GM21381 (cell line): ENCODE measurements at regions not wholly inside any gene's neighbourhood (a gene's known extent, or its start where the extent isn't known, plus 50 kb on each side); places are given as distances from the start of the nearest gene placed in this dataset.

Experiments
- ATAC-seq: cut with Tn5 transposase; IDR thresholded peaks from one replicate; pipeline ENCODE4 v1.9.1; 2021; ENCODE audit warnings: mild to moderate bottlenecking, moderate library complexity; ENCODE audit not compliant: unreplicated experiment

DNA sequence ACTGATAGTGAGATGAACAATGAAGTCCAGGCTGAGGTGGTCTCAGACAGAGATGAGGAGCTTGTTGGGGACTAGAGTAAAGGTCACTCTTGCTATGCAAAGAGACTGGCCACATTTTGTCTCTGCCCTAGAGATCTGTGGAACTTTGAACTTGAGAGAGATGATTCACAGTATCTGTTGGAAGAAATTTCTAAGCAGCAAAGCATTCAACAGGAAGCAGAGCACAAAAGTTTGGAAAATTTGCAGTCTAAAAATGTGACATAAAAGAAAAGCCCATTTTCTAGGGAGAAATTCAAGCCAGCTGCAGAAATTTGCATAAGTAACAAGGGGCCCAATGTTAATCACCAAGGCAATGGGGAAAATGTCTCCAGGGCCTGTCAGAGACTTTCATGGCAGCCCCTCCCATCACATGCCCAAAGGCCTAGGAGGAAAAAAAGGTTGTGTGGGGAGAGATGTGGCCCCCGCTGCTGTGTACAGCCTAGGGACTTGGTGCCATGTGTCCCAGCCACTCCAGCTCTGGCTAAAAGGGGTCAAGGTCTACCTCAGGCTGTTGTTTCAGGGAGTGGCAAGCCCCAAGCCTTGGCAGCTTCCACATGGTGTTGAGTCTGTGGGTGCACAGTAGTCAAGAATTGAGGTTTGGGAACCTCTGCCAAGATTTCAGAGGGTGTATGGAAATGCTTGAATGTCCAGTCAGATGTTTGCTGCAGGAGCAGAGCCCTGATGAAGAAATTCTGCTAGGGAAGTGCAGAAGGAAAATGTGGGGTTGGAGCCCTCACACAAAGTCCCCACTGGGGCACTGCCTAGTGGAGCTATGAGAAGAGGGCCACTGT, 262.8 kb downstream of the DKK2 start:
- no peak for ATAC-seq

DNA sequence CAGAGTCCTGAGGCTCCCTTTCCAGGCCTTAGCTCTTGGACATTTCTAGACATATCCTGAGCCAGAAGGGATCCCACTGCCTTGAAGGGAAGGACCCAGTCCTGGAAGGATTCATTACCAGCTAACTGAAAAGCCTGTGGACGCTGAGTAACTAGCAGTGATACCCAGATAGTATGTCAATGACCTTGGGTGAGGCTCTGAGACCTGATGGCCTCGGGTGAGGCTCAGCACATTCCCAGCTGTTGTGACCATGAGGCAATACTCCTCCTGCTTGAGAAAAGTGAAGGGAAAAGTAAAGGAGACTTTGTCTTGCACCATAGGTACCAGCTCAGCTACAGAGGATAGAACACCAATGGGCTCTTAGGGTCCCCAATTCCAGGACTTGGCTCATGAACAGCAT, 268.1 kb downstream of the DKK2 start:
- ATAC-seq = no peak

DNA sequence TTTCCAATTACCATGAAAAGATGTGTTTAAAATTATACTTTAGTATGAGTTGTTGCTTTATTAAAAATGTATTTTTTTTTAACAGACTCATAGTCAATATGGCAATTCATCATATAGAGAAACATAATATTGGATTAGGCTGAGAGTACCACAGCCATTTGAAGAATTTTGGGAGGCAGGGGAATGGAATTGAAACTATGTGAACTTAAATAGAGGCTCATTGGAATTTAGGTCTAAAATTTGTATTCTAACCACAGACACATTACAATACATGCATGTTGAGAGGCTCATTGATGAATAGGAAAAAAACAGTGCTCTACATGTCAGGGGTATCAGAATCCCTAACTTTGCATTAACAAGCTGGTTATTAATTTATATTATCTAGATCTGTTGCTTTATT, 269.6 kb downstream of the DKK2 start:
- ATAC-seq = no peak

DNA sequence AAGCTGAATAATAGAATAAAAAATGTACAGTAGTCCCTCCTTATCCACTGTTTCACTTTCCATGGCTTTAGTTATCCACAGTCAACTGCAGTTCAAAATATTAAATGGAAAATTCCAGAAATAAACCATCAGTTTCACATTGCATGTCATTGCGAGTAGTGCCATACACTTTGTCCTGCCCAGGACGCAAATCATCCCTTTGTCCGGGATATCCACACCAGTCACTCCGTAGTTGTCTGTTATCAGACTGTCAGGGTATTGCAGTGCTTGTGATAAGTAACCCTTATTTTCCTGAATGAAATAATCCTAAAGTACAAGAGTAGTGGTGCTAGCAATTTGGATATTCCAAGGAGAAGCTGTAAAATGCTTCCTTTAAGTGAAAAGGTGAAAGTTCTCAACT, 271.3 kb downstream of the DKK2 start:
- ATAC-seq = no peak

DNA sequence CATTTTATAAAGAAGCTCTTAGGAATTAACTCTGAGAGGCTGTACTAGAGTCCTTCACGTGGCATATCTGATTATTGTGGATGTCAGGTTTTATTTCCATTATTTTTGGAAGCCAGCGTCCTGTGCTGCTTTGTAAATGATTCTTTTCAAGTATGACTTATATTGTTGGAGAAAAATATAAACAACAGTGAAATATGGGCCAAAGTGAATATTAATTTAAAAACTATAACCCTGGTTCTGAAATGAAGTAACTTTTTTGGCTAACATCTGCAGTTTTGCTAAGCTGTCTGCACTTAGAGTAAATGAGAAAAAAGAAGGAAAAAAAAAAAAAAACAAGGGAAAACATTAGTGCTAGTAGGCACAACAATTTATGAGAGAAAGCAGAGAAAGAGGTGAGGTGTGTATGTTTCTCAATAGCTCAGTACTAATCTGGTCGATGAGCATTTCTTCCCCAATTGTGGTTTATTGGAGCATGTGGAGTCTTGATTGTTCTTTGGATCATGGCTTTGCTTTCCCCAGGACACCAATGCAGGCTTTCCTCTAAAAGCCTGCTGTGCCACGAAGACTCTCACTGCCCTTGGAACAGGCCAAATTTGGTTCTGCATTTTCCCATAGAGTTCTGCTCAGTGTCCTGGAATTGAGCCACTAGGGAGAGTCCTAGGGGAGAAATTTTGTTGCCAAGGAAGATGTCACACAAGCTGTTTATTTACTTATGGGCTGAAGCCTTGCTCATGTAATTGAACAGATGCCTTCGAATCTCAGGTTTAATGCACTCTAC, 273.3 kb downstream of the DKK2 start:
- no peak for ATAC-seq

GRCh38 chr4:106753426-106753825, 282.7 kb downstream of the DKK2 start:
- ATAC-seq = no peak

DNA sequence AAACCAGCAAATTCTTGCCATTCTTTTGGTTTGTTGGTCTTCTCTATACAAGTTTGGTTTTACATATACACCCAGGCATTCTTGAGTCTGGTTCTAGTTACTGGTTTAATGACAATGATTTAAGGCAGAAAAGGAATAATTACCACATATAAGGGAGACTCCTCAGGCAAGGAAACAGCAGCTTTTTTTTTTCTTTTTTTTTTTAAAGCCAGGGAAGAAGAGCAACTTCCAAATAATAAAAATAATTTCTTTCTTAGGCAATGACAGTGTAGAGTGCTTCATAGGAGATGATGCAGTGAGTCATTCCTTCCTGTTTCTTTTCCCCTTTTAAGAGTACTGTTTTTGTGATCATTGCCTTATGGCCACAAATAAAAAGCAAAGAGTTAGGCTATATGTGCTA, 289.7 kb downstream of the DKK2 start:
- no peak for ATAC-seq

DNA sequence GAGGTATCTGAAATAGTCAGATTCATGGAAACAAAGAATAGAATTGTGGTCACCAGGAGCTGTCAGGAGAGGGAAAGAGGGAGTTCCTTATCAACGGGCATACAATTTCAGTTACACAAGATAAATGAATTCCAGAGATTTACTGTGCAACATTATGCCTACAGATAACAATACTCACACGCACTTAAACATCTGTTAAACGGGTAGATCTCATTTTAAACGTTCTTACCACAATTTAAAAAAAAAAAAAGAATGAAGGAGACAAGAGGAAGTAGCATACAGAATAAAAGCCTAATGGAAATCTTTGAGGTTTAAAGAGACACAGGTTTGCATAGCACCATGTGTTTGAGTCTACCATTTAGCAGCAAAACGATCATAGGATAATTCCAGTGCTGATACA, 298.0 kb downstream of the DKK2 start:
- ATAC-seq = no peak

- no peak for ATAC-seq
These were observed 317.6 kb downstream of the DKK2 start for GRCh38 chr4:106718548-106718947.

DNA sequence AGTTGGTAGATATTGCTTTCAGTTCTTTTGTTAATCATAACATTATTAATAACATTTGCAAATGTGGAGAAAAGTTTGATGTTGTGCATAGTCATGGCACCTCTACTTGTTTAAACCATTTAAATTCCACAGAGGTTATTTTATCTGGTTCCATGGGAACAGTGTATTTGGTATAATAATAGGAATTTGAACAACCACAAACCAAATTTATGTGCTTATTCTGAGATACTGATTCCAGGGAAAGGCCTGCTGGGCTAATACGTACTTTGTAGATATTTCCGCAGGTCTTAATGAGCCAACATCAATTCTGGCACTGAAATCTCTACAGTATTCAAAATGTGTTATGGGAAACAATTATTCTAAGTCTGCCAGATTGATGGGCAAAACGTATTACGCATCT, 319.0 kb downstream of the DKK2 start:
- no peak for ATAC-seq

DNA sequence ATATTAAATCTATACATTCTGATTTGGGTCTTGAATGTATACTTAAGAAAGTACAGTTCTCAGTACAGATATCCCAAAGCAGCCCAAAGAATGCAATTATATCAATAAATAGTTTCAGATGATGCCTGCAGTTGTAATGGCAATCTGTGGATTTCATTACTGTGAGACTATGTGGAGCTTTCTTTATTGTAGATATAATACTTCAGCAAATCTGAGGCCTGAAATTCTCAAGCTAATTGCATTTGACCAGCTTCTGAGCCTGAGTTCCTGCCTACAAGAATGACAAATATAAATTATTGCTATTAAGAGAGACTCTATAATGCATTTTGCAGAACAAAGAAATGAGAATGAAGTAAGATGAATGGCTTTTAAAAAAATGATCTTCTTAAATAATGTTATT, 320.3 kb downstream of the DKK2 start:
- no peak for ATAC-seq

GRCh38 chr4:106708464-106708816, 327.7 kb downstream of the DKK2 start:
- no peak for ATAC-seq

DNA sequence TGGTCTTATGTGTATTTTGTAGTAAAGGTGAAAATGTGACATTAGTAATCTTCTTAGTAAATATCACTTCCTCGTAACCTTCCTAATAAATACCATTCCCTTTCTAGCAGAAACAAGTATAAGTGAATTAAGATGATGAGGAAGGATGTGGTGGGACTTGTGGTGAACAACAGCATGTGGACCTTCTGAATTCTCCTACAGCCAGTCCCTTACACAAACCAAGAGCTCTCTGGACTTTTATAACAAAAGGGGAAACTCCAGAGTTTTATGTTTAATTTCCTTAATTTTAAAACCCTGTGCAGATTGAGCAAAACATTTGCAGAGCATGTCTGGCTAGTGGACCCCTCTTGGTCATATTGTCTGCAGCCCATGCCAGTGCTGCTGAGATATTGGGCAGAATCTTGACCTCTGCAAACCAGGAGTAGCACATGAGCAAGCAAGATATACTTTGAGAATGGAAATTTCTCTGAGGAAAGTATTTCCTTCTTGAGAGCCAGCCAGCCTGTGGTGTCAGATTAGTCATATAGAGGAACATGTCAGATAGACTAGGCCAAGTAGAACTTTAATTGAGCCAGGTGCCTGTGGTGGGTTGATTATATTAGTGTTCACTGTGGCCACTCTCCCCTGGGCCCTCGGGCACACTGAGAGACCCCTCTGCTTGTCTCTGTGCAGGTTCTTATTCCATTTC, 328.2 kb downstream of the DKK2 start:
- ATAC-seq = no peak

GRCh38 chr4:106704253-106704870, 331.8 kb downstream of the DKK2 start:
- no peak for ATAC-seq

DNA sequence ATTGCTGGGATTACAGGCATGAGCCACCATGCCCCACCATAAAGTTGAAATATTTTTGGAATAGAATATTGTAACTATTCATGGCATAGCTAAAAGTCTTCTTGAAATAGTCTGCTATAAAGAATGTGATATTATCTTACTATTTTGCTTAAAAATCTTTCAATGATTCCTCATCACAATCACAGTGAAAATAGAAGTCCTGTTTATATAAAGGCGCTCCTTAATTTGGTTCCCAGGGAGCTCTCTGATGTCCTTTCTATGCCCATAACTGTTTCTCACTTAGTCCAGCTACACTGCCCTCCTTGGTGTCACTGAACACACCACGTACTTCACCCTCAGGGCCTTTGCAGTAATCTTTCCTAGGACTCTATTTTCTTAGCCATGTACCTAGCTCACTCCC, 331.7 kb upstream of the GIMD1 start:
- no peak for ATAC-seq

- no peak for ATAC-seq
These were observed 330.1 kb upstream of the GIMD1 start for GRCh38 chr4:106698621-106699195.

GRCh38 chr4:106695501-106696262, 327.1 kb upstream of the GIMD1 start:
- ATAC-seq = no peak

- no peak for ATAC-seq
These were observed 325.7 kb upstream of the GIMD1 start for GRCh38 chr4:106694232-106694631.

DNA sequence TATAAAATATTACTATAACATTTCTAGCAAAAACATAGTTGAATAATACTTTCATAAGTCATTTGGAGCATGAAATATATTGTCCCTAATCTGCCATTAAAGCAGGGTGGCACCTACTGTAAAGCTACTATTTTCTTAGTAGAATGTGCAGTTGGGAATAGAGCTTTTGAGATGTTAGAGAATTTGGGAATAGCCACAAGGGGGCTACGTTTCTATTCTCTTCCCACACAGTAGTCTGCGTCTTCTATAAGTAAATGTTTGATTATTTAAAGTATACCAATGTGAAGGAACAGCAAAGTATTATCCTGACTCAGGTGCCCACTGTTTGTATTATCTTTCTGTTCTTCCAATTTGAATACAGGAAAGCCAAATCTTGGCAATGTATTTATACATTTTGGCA, 323.2 kb upstream of the GIMD1 start:
- no peak for ATAC-seq

- ATAC-seq = no peak
These were observed 321.9 kb upstream of the GIMD1 start for GRCh38 chr4:106690487-106690886.
